ENCODE measurements at regions not wholly inside any gene's neighbourhood (a gene's known extent, or its start where the extent isn't known, plus 50 kb on each side); places are given as distances from the start of the nearest gene placed in this dataset.

DNA sequence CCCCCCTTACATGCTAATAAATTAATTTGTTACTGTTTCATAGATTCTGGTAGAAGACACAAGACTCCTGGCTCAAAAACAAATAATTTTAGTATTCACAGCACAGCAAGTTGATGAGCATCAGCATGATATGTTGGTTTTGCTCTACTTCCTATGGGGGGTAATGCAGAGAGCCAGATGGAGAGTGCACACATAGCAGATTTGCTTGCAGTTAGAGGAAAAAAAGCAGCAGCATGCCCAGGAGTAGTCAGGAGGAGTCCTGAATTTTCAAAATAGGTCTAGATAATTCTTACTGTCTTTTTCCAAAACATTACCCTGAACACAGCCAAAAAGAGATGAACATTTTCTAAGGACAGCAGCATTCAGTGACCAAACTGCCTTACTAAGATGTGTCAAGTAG is 261.3 kb downstream of the COX7C start:
- no peak for DNase-seq (ENCODE audit: low read depth)

DNA sequence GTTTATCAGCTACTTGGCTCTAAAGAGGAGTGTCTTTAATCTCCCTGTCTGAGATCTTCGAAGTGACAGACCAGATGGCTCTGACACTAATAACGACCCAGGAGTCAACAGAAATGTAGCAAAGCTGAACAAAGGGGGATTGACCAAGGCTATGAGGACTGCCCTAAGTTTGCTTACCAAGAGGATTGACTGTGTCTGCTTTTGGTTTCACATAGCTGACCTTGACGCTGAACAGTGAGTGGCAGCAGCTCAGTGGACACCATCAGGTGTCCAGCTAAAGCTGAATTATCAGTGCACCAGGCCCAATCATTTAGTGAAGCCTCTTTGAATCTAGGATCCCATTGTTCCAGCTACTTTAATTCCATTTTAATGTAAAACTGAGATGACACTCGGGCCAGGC is 262.6 kb downstream of the COX7C start:
- no peak for DNase-seq (ENCODE audit: low read depth)

DNA sequence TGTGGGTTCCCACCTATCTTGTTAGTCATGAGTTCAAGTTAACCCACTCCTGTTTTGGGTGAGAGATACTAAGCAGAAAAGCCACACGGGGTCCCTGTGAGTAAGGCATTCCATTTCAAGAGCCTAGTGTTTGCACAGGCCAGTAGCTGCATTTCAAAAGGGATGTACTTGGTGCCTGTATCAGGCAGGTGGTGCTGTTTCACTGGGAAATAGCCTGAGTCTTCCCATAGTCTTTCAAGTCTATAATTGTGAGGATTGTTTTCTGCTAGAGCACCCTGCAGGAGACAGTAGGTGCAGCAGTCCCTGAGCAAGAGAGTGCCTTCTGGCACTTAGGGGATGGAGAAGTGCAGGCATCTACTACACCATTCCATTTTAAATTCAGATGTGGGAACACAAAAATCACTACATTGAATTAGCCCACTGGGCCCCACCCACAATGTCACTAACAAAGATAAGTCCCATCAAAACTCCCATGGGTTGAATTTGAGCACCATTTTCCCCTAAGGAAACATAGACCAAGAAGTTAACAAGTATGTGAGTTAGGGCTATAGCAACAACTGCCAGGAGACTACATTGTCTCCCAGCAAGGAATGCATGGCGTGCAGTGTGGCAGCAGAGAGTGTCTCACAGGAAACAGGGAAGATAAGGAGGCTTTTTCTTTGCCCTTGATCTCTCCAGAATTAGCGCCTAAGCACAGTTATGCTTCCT is 263.2 kb downstream of the COX7C start:
- peak; percentile 91 for DNase-seq (ENCODE audit: low read depth)

DNA sequence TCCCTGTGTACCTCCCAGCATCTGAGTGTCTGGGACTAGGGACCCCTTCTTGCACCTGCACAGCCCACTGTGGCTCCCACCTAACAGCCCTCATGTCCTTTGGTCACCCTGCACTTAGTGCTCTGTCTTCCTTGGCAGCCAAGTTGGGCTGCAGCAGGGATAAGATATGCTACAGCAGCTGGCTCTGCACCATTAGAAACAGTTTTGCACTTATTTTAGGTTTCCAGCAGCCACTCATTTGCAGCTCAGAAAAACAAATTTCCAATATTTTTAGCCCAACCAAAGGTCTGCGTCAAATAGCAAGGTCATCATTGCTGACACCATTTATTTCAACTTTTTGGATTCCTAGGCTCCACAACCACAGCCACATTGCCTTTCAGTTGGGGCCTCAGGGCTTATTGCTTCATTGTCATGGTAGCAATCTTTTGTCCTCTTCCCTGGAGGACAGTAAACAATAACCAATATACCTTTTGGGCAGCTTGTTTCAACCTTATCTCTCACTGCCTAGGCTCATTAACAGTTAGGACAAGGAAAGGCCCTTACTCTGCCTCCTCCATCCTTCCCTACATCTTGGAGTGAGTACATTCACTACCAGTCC is 263.9 kb downstream of the COX7C start:
- no peak for DNase-seq (ENCODE audit: low read depth)

DNA sequence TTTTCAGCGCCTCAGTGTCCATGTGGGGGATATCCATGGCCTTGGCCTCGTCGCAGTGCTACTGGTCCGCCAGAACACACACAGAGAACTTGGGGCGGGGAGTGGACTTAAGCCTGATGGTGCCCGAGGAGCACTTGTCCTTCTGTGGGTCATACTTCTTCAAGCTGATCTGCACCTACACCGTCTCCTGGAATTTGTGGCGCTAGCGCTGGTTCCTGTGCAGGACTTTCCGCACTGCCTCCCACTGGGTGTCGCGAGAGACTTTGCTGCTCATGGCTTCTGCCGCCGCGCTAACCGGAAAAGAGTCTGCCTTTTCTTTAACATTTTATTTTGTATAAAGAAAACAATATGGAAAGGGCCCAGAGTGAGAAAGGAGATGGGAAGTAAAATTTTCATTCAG is 266.9 kb downstream of the COX7C start:
- no peak for DNase-seq (ENCODE audit: low read depth)

DNA sequence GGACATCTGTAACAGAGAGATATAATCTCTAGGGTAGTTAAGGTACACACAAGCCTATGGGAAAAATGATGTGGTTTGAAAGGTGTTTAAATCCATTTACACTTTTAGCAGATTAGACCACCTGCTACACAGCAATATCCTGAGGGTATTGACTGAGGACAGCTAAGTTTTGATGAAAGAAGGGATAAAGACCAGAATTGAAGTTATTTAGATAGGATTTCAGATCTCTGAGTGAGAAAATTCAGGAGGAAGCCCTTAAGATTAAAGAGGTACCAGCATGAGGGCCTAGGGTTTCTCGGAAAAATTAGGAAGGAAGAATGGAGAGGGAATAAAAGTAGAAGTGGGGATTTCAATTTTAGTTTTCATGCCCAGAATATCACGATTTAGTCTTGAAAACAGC is 267.3 kb downstream of the COX7C start:
- DNase-seq (ENCODE audit: low read depth), result no peak

DNA sequence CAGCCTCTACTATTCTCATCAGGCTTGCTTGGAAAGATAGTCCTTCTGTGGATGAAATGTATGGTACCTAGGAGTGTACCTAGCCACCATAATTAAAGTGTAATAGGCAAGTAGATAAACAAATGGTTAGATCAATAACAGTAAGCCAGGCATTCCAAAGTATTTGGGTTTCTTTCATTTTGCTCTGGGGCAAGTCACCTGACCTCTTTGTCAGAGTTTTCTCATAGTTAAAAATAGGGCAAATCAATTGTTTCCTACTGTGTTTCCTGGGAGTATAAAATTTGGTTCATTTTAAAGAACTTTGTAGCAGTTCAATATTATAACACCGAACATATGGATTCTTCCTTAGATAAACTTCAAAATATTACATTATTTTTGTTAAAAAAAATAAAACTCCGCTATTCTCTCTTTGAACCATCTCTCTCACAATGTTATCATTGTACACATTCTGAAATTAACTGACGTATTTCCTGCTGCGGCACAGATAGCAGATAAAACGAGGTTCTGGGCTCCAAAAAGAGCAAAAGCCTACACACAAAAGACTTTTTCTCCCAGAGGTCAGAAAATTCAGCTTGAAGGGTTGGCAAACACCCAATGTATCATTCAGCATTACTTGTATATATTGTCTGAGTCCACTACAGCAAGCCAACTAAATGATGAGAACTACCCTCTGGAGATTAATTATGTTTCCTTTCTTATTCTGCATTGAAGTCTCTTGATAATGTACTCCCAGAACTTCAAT is 267.9 kb downstream of the COX7C start:
- no peak for DNase-seq (ENCODE audit: low read depth)

DNA sequence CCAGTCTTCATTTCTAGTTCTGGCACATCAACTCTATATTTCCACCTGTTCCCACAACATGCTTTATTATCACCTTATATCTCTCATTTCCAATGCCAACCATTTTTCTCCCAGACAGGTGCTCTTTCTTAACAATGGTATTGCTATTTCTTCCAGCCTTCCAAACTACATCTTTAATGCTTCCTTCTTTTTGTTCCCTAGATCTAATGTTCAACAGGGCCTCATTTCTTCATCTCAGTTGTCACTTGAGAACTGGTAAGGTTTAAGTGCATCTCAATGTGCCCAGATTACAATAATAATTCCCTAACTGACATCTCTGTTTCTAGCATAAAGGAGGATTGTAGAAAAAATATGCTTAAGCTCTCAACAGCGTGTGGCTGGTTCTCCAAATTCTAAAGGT is 272.6 kb downstream of the COX7C start:
- DNase-seq (ENCODE audit: low read depth), result no peak

DNA sequence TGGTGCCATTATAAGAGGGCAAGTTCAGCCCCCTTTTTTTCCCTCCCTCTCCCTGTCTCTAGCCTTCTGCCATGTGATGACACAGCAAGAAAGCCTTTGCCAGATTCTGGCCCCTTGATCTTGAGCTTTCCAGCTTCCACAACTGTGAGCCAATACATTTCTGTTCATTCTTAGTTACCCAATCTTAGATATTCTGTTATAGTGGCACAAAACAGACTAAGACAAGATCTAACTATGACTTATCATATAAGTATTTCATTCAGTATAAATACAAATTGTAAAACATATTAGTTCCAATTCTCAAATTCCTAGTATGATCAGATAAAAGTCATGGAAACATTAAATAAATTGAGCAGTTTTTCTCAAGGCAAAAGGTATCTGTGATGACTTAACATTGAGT is 276.3 kb downstream of the COX7C start:
- DNase-seq (ENCODE audit: low read depth), result peak; percentile 70

DNA sequence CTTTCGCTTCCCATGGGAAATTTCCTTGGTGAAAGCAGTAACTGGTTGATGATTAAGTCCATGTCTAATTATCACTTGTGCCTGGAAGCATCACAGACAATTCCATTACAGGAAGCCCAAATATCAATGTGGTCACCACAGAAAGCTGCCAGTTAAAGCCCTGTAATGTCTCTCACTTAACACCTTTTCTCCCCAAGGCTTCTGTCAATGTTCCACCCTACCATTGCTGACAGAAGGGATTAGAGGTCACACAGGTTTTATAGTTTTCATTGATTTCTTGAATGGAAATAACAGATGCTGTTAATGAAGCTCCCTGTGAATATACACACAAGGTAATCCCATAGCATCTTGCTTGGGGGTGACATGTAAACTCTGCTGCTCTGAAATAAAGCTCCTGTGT is 279.2 kb downstream of the COX7C start:
- DNase-seq (ENCODE audit: low read depth), result no peak

DNA sequence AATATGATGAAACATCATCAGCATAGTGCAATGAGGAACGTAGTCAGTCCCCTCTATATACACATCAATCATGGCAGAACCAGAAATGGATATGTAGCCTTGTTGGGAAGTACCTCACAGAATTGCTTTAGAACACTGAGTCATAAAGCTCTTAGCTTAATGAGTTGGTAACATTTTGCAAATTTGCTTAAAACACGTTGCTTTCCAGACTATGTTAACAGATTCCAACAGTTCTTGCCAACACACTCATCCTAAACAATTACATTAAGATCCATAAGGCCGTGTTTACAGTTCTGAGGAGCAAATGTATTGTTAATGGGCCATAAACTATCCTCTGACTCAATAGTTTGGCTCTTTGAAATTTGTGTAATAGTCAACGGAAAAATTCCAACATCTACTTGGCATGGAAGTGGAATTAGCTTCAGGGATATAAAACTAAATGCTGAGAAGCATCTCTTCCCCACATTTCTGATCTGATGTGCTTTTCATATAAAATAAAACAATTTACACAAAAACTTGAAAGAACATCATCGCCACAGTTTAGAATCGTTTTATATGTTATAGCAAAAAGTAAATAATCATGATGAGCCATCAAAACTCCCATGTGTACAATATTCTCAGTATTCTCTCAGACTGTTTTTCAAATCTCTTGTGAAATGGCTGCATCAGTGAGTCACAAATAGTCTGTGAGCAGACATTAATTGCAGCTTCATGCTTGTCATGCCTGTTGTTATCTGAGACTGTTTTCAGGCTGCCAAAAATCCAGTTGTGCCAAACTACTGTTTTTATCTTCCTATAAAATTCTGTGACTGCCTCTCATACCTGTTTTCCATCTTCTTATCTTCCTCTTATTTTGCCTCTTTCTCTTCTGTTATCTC is 291.9 kb downstream of the COX7C start:
- peak; percentile 94 for DNase-seq (ENCODE audit: low read depth)

DNA sequence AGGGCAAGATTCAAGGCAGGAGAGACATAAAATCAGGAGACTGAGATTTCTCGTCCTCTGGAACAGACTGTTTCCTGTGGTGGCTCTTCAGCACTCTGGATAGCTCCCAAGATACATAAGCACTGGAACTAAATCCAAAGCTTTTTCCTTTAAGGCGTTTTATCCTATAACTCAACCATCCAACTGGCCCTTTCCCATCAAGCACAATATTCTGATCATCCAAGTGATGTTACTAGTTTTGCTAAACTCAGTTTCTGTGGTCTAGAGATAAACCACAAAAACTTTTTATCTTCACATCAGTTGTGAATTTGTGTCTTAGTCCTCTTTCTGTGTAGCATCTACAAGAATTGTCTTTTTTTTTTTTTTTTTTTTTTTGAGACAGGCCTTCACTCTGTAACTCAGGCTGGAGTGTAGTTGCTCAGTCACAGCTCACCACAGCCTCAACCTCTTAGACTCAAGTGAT is 299.4 kb downstream of the COX7C start:
- peak; percentile 67 for DNase-seq (ENCODE audit: low read depth)

DNA sequence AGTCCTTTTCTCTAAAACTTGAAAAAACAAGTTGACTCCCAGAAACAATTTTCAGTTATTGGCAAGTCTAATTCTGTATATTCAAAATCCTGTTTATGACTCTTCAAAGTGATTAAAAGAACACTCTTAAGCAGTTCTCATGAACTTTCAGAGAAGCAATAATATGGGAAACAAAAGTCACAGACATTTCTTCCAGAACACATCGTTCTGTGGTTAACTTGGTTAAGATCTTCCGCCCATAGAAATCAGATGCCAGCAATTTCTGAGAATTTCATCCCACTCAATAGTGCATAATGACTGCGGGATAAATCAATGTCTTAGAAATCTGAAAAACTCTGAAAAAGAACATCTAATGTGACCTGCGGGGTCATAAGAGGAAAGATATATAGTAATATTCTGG is 300.5 kb downstream of the COX7C start:
- no peak for DNase-seq (ENCODE audit: low read depth)

DNA sequence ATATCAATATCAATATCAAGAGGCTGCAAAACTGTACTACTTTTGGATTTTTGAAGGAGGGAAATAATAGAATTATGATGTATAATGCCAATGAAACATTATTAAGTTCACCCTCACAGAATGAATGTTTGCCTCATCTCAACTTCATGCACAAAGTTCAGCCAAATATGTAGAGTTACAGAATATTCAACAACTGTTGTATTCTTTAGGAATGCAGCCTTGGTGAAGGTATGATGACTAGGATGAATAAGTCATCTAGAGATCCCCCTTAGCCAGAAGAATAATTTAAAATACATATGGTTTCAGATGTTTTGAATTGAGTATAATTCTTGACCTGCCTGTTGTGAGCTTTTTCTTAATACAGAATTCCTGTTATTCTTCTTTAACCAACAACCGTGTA is 308.3 kb downstream of the COX7C start:
- no peak for DNase-seq (ENCODE audit: low read depth)

DNA sequence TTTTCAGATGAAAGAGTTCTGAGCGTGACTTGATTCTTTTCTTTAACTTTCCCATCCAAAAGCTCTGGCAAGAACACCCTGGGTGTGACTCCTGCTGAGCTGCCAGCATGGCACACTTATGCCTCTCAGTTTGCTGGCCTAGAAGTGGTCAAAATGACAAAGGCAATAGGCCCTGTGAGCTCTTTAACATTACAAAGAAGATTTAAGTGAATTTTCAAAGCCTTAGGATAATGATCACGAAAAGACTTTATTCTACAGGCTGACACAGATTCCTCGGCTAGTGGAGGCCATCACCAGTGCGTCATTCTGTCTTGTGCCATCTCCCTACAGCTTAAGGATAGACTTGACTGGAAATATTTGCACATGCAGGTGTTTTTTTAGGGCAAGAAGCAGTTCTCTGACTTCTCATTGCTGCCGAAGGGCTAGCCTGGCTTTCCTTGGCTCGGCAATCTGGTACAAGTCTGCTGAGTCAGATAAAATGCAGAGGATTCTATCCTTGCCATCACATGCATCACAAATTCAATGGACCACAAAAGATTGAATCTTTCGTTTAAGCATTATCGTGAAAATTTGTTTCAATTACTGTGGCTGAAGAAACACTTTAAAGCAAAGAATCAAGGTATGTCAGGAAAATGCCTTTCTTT is 311.5 kb downstream of the COX7C start:
- no peak for DNase-seq (ENCODE audit: low read depth)

DNA sequence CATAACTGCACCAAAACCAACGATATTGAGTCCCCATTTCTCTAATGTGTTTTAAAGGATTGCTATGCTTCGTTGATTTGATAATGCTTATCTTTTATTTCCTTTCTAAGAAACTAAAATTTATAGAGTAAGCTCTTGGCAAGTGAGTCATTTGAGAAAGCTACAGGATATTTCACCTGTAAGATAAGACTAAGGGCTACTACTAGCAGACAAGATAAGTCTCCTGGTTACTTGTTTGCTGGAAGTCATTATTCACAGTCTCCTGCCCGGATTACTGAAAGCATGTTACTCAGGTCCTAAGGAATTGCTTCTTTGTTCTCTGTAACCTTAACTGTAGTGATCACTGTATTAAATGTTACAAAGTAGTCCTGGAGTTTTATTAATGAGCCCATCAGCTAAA is 315.9 kb upstream of the RASA1 start:
- no peak for DNase-seq (ENCODE audit: low read depth)

DNA sequence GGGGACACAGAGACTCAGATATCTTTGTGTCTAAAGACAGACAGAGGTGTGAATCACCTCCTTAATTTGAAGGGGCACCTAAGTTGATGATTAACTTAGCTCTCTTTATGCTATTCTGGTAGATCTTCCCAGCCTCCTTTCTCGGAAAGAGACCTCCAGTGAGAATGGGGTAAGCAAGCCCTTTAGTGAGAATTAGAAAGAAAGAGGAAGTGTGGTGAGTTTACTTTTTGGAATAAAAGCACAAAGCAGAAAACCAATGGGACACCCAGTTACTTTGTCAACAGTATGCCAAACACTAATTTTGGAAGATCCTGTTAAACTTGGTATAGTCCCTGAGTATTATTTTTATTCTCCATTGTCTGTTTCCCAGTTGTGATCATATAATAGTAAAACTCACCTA is 302.8 kb upstream of the RASA1 start:
- no peak for DNase-seq (ENCODE audit: low read depth)

DNA sequence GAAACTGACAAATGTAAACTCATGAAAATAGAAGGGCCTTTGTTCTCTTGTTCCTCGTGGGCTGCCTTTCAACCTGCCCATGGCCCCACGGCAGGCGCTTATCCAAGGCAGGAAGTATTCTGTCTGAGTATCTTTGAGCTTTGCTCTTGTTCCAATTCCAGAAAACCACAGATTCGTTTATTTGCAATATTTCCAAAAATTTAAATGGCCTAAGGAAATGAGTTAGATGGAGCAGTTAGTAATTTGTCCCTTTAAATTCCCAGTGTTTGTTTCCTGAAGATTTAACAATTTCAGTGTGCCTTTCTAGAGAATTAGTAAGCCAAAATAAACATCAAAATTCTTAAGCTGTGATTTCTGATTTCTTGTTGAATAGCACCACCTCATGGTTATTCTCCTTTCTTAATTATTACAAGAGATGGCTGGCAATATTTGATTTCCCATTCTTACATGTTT is 299.4 kb upstream of the RASA1 start:
- peak; percentile 78 for DNase-seq (ENCODE audit: low read depth)

DNA sequence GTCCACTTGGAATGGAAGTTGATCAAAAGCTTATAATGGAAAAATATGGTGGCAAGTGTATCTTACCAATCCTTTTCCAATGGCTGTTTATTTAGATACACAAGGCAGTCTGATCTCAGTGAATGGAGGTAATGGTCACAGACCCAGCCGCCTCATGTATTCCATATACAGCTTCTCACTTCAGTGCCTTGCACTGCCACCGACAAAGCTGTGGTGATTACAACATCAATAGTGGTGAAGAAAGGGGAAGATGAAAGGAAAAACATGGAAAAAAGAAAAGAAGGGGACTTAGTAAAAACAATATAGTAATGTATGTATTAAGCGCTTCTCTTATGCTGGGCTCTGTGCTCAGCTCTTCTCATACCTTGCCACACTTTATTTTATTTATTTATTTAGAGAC is 297.3 kb upstream of the RASA1 start:
- no peak for DNase-seq (ENCODE audit: low read depth)

DNA sequence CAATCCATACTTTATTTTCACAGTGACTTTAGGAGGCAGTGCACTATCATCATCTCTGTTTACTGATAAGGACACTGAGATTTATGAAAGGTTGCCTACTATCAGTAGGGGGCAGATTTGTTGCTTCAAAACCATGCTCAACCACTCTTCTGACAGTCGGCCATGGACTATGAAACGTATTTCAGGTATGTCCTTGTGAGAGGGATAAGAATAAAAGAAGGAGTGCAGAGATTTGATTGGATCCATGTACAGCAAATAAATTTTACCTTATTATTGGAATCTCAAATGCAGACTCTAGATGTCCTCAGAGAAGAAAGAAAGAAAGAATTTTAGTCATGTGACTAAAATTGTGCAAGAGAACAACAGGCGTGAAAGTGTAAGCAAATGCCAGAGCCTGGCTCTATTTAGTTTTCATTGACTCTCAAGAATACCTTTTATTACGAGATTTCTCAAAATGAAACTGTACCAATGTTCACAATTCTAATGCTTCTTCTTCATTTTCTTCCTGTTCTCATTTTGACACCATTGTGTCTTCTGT is 296.6 kb upstream of the RASA1 start:
- peak; percentile 60 for DNase-seq (ENCODE audit: low read depth)

DNA sequence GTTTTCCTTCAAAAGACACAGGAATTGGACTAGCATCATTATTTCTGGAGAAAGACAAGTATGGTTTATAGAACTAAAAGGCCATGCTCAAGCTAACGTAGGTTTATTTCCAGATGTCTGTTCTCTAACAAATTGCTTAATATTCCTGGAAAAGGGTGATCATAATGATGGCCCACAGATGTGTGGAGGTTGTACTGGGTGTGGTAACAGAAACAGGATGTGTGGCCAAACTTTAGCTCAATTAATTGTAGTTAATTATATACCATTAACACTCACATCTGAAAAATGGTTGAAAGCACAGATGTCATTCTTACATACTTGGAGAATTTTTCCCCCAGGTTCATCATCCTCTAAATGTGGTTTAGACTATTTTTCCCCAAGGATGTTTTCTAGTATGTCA is 292.7 kb upstream of the RASA1 start:
- DNase-seq (ENCODE audit: low read depth), result no peak

DNA sequence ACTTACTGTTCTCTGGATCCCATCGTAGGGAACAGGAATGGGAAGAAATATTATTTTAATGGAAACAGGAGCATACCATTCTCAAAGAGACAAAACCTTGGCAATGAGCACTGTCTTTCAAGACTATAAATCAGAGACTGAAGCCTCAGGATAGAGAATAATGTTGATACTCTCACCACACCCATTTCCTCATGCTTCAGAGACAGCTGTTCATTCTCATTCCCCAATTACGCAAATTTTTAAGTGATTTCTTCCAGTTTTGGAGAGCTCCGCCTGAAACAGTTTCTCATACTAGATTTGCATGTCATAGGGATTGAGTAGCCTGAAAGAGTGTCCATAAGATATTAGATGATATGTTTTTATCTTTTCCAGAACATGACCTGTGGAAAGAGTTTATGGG is 290.5 kb upstream of the RASA1 start:
- no peak for DNase-seq (ENCODE audit: low read depth)

Data from ELR (cell line).